Fibroblast of the conjunctiva (primary cell): ENCODE measurements at regions not wholly inside any gene's neighbourhood (a gene's known extent, or its start where the extent isn't known, plus 50 kb on each side); places are given as distances from the start of the nearest gene placed in this dataset.
A peak's percentile ranks its signal among the peaks of the same experiment; 100 is the strongest.

ENCODE experiments used
- DNase-seq: peaks from one replicate; pipeline ENCODE4 v3.0.0-alpha.2; 2010; ENCODE audit warnings: low read depth

DNA sequence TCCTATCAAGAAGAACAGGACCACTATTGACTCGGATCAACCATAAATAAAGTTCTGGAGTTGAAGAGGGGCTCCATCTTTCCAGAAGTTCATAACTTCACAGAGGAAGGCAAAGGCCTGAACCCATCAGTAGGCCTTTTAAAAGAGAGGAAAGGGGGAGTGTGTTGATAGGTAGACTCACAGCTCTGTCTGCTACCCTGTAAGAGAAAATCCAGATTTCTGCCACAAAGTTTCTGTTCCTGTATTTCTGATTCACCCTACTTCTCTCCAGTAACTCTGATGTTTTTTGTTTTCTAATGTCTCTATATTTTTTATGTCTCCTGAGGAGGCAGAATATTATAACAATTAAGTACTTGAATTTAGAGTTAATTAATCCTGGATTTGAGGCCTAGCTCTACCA lies 564.0 kb downstream of the TNS1 start:
- DNase-seq, result no peak

DNA sequence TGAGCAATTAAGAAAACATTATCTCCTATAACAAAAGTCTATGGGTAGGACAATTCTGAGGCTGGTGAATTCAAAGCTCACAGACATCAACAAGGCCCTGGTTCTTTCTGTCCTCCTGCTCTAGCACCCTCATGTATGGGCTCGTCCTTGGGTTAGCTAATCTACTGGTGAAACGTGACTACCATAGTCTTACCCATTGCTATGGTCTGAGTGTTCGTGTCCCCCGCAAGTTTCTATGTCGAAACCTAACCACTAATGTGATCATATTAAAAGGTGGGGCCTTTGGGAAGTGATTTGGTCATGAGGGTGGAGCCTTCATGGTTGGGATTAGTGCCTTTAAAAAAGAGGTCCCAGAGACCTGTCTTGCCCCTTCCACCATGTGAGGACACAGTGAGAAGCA lies 564.7 kb downstream of the TNS1 start:
- no peak for DNase-seq

GRCh38 chr2:217437290-217437870 lies 565.4 kb downstream of the TNS1 start:
- no peak for DNase-seq

- DNase-seq, result no peak
Observed at GRCh38 chr2:217436386-217436785, 566.4 kb downstream of the TNS1 start.

DNA sequence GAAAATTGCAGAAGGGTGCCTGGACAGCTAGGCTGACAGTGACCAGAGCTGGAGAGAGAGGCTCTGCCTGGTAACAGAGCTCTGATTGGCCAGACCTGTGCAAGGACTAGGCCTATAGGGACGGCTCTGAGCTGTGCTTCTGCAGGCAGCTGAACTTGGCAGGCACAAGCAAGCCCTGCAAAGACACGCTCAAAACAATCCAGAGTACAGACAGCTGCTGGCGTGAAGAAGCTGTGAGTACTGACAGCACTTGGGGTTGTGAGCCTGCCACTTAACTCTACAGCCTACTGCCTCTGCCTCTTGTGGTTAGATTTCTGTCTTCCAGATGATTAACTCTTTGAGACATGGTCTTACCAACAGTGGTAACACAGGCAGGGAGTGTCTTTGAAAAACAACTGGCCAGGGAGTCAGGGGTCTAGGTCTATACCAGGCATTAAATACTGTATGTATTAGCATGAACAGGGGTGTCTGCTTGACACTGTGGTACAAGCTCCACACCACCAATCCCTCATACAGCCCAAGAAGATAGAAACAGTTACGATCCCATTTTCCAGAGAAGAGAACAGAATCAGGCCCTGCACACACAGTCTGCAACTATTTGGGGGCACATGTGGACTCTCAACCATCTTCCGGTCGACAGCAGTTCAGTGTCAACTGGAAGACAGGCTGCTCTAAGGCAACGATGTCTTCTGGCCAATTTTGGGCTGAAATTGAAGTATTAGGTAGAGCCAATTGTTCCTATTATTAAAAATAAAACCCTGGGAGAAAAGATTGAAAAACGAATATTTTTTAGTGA lies 568.4 kb downstream of the TNS1 start:
- DNase-seq, result peak; percentile 97

GRCh38 chr2:217433522-217433921 lies 569.3 kb downstream of the TNS1 start:
- DNase-seq, result no peak

DNA sequence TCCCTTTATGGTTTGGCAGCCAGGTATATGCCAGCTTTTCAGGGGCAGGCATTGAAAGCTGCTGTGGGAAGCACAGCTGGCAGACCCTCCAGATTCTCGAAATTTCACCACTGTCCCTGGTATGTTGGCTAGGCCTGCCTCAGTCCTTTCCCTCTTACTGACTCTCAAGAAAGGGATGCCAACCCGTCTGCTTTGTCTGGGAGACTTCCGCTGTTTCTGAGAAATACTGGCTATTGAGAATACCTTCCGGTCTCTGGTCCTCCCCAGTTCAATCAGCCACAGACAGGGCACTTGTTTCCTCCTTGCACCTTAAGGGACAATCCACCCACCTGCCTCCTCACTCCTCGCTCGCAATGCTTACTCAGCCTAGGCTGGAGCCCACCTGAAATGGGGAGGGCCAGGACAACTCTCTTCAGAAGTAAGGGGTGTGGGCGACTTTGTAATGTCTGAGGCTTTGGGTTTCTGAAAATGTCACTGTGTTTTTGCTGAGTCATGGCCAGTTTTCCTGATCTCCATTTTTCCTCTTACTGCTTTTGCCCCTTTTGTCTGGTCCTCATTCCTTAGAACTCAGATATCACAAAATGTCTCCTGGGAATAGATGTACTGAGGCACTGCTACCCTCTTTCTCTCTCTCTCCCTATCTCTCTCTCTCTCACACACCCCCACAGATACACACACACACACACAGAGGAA lies 571.1 kb downstream of the TNS1 start:
- DNase-seq, result no peak

DNA sequence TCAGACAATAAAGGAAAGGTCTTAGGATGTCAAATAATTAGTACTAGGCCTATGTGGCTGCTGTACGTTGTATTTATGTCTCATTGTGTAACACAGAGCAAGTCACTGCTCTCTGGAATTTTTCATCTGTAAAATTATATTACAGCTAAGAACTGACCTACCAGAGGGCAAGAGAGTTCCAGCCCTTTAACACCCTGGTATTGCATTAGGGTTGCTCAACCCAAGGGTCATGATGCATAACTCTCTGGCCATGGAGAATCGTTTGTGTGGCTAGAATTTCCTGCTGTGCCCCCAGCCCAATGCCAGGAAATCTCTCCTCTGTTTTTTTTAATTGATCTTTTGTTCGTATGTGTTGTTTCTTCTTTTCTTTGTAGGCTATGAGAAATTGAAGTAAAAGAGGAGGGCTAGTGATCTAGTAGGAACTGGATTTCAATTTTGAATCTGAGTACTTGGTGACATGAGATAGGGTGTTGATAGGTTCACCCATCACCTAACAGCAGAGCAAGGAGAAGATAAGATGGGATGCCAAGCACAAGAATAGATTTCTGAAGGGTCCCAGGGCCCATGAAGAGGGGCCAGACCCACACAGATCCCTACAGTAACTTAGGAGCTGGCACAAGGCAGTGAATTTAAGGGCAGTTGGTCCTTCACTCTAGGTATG lies 571.2 kb upstream of the TNP1 start:
- DNase-seq, result peak; percentile 55

GRCh38 chr2:217429981-217430500 lies 570.2 kb upstream of the TNP1 start:
- no peak for DNase-seq

DNA sequence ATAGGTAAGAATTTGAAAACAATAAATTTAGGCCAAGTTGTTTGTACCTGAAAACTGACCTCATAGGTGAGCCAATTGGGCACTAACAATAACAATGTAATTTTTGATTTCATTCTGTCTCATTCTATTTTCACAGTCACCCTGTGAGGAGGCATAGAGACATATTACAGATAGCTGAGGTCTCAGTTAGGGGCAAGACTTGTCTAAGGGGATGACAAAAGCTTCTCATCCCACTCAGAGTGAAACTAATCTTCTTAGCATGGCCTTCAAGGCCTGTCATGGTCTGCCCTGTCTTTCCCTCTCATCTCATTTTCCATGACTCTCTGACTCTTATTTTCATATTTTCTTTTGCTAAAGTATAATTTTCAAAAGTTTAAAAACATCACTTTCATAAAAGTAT lies 562.0 kb upstream of the TNP1 start:
- DNase-seq, result no peak

- DNase-seq, result no peak
Observed at GRCh38 chr2:217420854-217421253, 561.0 kb upstream of the TNP1 start.

GRCh38 chr2:217419055-217419671 lies 559.3 kb upstream of the TNP1 start:
- DNase-seq, result no peak

DNA sequence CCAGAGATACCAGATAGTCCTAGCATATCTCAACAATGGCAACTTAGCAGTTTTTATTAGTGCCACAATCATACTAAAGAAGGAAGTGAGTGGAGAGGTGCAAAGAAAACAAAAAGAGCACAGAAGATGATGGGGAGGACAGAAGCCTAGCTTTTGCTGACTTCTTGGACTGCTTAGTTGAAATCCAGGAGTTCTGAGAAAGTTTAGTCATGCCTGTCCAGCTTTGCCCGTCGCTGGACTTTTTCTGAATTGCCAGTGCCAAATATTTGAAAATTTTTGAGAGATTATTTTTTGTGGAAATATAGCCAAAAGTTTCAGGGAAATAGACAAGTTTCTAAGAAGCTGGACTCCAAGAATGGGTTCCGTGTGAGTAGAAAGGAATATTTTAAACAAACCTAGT lies 558.7 kb upstream of the TNP1 start:
- DNase-seq, result no peak

- DNase-seq, result no peak
Observed at GRCh38 chr2:217418090-217418489, 558.2 kb upstream of the TNP1 start.

DNA sequence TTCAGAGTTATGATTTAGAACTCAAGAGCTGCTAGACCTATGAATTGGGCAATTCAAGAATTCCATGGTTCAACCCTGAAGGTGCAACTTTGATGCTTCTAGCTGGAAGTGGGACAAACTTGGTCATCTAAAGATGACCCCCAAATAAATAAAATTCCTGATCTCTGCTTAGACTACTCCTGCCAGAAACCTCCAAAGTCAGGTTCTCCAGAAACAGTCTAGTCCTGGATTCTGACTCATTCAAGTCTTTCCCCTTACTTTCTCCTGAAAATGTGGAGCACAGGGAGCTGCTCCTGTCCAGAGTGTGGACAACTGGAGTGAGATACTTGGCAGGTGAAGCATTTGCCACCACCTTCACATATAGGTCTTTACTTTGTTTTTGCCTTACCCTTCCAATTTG lies 557.7 kb upstream of the TNP1 start:
- no peak for DNase-seq

DNA sequence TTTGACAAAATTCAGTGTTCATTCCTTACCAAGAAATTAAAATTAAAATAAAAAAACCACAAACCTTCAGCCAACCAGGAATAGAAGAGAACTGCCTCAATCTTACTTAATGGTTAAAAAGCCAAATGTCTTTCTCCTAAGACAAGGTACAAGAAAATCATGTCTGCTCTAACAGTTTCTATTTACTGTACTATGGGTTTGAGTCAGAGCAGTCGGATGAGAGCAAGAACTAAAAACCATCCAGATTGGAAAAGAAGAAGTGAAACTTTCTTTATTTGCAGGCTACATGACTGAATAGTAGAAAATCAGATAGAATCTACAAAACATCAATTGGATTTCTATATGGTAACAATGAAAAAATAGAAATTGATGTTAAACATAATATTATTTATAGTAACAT lies 555.5 kb upstream of the TNP1 start:
- DNase-seq, result no peak

DNA sequence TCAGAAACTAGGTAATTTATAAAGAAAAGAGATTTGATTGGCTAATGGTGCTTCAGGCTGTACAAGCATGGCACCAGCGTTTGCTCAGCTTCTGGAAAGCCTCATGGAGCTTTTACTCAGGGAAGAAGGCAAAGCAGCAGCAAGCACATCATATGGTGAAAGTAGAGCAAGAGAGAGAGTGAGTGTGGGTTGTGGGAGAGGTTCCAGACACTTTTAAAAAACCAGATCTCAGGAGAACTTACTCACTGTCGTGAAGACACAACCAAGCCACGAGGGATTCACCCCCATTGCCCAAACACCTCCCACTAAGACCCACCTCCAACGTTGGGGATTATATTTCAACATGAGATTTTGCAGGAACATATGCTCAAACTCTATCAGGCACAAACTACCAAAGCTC lies 554.6 kb upstream of the TNP1 start:
- DNase-seq, result no peak

DNA sequence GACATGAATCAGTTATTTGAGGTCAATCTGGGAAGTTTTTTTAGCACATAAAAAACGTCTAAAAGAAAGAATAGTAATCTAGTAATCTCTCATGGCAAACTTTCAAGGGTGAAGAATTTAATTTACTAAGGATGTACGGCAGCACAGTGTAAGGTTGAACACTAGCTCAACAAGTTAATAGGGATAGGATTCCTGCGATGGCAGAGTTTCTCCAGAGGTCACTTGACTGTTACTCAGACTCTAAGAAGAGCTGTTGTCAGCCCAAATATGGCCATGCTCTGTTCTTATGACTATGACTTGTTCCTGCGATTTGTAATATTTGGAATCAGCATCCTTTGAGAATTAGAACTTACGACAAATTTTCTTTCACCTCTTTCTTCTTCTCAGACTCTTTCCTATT lies 553.3 kb upstream of the TNP1 start:
- DNase-seq, result no peak

- no peak for DNase-seq
Observed at GRCh38 chr2:217412721-217413120, 552.9 kb upstream of the TNP1 start.

- DNase-seq, result no peak
Observed at GRCh38 chr2:217412277-217412676, 552.4 kb upstream of the TNP1 start.

DNA sequence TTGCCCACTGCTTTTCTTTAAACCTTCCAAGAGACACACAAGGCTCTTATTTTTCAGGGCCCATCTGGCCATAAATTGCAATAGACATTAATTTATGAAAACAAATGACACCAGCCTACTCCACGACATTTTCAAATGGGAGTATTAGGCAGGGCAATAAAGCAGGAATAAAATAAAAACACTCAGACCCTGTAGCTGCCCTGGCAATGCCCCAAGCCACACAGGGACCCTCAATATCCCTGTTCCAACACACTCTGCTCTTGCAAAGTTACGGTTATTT lies 550.8 kb upstream of the TNP1 start:
- DNase-seq, result no peak

GRCh38 chr2:217409949-217410680 lies 550.3 kb upstream of the TNP1 start:
- DNase-seq, result no peak
